ENCODE measurements at regions not wholly inside any gene's neighbourhood (a gene's known extent, or its start where the extent isn't known, plus 50 kb on each side); places are given as distances from the start of the nearest gene placed in this dataset.

GRCh38 chr9:111131211-111131610 lies 92.9 kb upstream of the LPAR1 start:
- Mint-ChIP-seq H3K4me1 (ENCODE audit: low read depth, unreplicated experiment) (no peaks in the 10 kb centered on the region), H3K36me3 (ENCODE audit: low read depth, unreplicated experiment) (no peaks in the 10 kb centered on the region), H3K27ac (ENCODE audit: unreplicated experiment) (no peak overlapping the region), H3K27me3 (ENCODE audit: low read depth, unreplicated experiment) (no peaks in the 10 kb centered on the region), H3K4me3 (ENCODE audit: unreplicated experiment) (no peak overlapping the region), H3K9me3 (ENCODE audit: unreplicated experiment) (peaks cover 3% of the 10 kb centered on the region)
- Histone ChIP-seq H3K9ac (ENCODE audit: low read length) (no peak overlapping the region), H3K27me3 (ENCODE audit: insufficient read depth, low read length) (no peaks in the 10 kb centered on the region), H3K4me1 (ENCODE audit: insufficient read depth, low read length) (no peaks in the 10 kb centered on the region), H3K27ac (ENCODE audit: low read depth, low read length) (no peak overlapping the region), H3K4me2 (ENCODE audit: low read length) (no peak overlapping the region), H3K9me3 (ENCODE audit: insufficient read depth, low read depth, low read length) (no peaks in the 10 kb centered on the region), H3K4me3 (ENCODE audit: insufficient read depth, low read depth, low read length) (no peak overlapping the region), H3K36me3 (ENCODE audit: insufficient read depth, low read length) (no peaks in the 10 kb centered on the region), H4K20me1 (ENCODE audit: insufficient read depth, low read length) (no peaks in the 10 kb centered on the region), H3K79me2 (ENCODE audit: insufficient read depth, low read length) (no peaks in the 10 kb centered on the region), H2AFZ (ENCODE audit: low read depth, low read length) (no peak overlapping the region)
- DNase-seq (ENCODE audit: low read depth) (no peak), FAIRE-seq (no peak)
- TF ChIP-seq EZH2 (IDR thresholded peaks at IDR 0.05; ENCODE audit: insufficient read depth, low read length), result no peak
- TF ChIP-seq, protein P1, sequence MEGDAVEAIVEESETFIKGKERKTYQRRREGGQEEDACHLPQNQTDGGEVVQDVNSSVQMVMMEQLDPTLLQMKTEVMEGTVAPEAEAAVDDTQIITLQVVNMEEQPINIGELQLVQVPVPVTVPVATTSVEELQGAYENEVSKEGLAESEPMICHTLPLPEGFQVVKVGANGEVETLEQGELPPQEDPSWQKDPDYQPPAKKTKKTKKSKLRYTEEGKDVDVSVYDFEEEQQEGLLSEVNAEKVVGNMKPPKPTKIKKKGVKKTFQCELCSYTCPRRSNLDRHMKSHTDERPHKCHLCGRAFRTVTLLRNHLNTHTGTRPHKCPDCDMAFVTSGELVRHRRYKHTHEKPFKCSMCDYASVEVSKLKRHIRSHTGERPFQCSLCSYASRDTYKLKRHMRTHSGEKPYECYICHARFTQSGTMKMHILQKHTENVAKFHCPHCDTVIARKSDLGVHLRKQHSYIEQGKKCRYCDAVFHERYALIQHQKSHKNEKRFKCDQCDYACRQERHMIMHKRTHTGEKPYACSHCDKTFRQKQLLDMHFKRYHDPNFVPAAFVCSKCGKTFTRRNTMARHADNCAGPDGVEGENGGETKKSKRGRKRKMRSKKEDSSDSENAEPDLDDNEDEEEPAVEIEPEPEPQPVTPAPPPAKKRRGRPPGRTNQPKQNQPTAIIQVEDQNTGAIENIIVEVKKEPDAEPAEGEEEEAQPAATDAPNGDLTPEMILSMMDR (IDR thresholded peaks at IDR 0.05; ENCODE audit: insufficient read depth, low read depth, low read length), result no peak

DNA sequence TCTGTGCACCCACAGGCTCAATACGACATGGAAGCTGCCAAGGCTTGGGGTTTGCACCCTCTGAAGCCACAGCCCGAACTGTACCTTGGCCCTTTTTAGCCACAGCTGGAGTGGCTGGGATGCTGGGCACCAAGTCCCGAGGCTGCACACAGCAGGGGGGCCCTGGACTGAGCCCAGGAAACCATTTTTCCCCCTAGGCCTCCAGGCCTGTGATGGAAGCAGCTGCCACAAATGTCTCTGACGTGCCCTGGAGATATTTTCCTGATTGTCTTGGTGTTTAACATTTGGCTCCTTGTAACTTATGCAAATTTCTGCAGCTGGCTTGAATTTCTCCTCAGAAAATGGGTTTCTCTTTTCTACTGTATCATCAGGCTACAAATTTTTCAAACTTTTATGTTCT lies 82.3 kb upstream of the LPAR1 start:
- TF ChIP-seq EZH2 (IDR thresholded peaks at IDR 0.05; ENCODE audit: insufficient read depth, low read length), result no peak
- peaks cover 4% of the 10 kb centered on the region for H3K9me3 ChIP-seq (ENCODE audit: insufficient read depth, low read depth, low read length)
- Mint-ChIP-seq H3K9me3 (ENCODE audit: unreplicated experiment) (peaks cover 12% of the 10 kb centered on the region), H3K27ac (ENCODE audit: unreplicated experiment) (no peak overlapping the region), H3K36me3 (ENCODE audit: low read depth, unreplicated experiment) (peaks cover 5% of the 10 kb centered on the region), H3K4me1 (ENCODE audit: low read depth, unreplicated experiment) (no peaks in the 10 kb centered on the region), H3K27me3 (ENCODE audit: low read depth, unreplicated experiment) (no peaks in the 10 kb centered on the region), H3K4me3 (ENCODE audit: unreplicated experiment) (no peak overlapping the region)
- H3K27ac ChIP-seq (ENCODE audit: low read depth, low read length), result no peak overlapping the region
- no peak for DNase-seq (ENCODE audit: low read depth)
- no peaks in the 10 kb centered on the region for H4K20me1 ChIP-seq (ENCODE audit: insufficient read depth, low read length)
- no peak overlapping the region for H3K4me3 ChIP-seq (ENCODE audit: insufficient read depth, low read depth, low read length)
- H3K79me2 ChIP-seq (ENCODE audit: insufficient read depth, low read length), result no peaks in the 10 kb centered on the region
- H3K36me3 ChIP-seq (ENCODE audit: insufficient read depth, low read length), result no peaks in the 10 kb centered on the region
- no peaks in the 10 kb centered on the region for H3K4me1 ChIP-seq (ENCODE audit: insufficient read depth, low read length)
- H3K9ac ChIP-seq (ENCODE audit: low read length), result no peak overlapping the region
- H3K4me2 ChIP-seq (ENCODE audit: low read length), result no peak overlapping the region
- no peaks in the 10 kb centered on the region for H3K27me3 ChIP-seq (ENCODE audit: insufficient read depth, low read length)
- FAIRE-seq, result no peak
- H2AFZ ChIP-seq (ENCODE audit: low read depth, low read length), result no peak overlapping the region

DNA sequence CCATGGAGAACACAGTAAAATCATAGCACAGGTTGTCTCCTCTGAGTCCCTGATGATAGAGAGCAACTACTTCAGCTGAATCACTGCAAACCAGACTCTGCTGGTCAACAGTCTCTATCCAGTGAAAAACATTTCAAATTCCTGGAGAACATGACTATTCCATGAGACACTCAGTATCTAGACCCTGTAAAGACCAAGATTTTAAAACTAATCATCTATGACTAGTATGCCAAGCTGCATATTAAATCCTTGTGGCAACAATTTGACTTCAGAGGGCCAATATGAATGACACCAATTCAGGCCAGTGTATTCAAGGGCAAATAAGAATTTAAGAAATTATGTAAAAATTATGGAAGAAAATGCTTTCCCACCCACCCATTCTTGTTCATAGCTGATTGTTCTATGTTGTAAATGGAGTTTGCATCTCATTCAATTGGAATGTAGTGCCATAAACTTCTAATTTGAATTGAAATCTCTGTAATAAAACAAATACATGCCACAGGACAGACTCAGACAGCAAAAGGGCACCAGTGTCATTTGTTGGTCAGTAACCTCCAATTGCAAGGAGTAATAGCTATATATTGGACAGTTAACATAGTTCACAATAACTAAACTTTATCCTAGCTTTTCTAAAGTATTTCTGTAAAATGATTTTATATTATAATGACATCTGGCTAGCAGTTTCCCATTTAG lies 80.1 kb upstream of the LPAR1 start:
- no peaks in the 10 kb centered on the region for H3K4me1 Mint-ChIP-seq (ENCODE audit: low read depth, unreplicated experiment)
- FAIRE-seq, result peak; percentile 64

More for the DNA sequence above, 80.1 kb upstream of the LPAR1 start:
- Histone ChIP-seq H3K27ac (ENCODE audit: low read depth, low read length) (peak overlapping the region; percentile 52), H3K36me3 (ENCODE audit: insufficient read depth, low read length) (no peaks in the 10 kb centered on the region), H2AFZ (ENCODE audit: low read depth, low read length) (no peak overlapping the region), H3K27me3 (ENCODE audit: insufficient read depth, low read length) (no peaks in the 10 kb centered on the region), H3K79me2 (ENCODE audit: insufficient read depth, low read length) (no peaks in the 10 kb centered on the region), H3K9me3 (ENCODE audit: insufficient read depth, low read depth, low read length) (peaks cover 4% of the 10 kb centered on the region), H3K4me2 (ENCODE audit: low read length) (peak overlapping the region; percentile 5), H3K4me3 (ENCODE audit: insufficient read depth, low read depth, low read length) (no peak overlapping the region), H3K4me1 (ENCODE audit: insufficient read depth, low read length) (no peaks in the 10 kb centered on the region), H4K20me1 (ENCODE audit: insufficient read depth, low read length) (no peaks in the 10 kb centered on the region), H3K9ac (ENCODE audit: low read length) (no peak overlapping the region)
- no peak overlapping the region for H3K27ac Mint-ChIP-seq (ENCODE audit: unreplicated experiment)
- TF ChIP-seq, protein P1 (IDR thresholded peaks at IDR 0.05; ENCODE audit: insufficient read depth, low read depth, low read length), result no peak
- TF ChIP-seq EZH2 (IDR thresholded peaks at IDR 0.05; ENCODE audit: insufficient read depth, low read length), result no peak
- H3K27me3 Mint-ChIP-seq (ENCODE audit: low read depth, unreplicated experiment), result no peaks in the 10 kb centered on the region
- no peak overlapping the region for H3K4me3 Mint-ChIP-seq (ENCODE audit: unreplicated experiment)
- H3K9me3 Mint-ChIP-seq (ENCODE audit: unreplicated experiment), result peaks cover 12% of the 10 kb centered on the region
- peak; percentile 68 for DNase-seq (ENCODE audit: low read depth)
- H3K36me3 Mint-ChIP-seq (ENCODE audit: low read depth, unreplicated experiment), result peaks cover 5% of the 10 kb centered on the region
